HTR-8/SVneo (cell line): ENCODE measurements at regions not wholly inside any gene's neighbourhood (a gene's known extent, or its start where the extent isn't known, plus 50 kb on each side); places are given as distances from the start of the nearest gene placed in this dataset.

ENCODE experiments used
- DNase-seq: peaks from one replicate; pipeline ENCODE4 v3.0.0; 2011; ENCODE audit warnings: low spot score, mixed read lengths; ENCODE audit not compliant: insufficient read length
- FAIRE-seq: peaks from 2 replicates; lab custom pipeline; 2011; peaks lifted over from hg19 to GRCh38; lab: Jason Lieb, UNC

- DNase-seq (no peak), FAIRE-seq (no peak)
Measured at GRCh38 chr6:14187406-14187805, 69.8 kb downstream of the CD83 start.

DNA sequence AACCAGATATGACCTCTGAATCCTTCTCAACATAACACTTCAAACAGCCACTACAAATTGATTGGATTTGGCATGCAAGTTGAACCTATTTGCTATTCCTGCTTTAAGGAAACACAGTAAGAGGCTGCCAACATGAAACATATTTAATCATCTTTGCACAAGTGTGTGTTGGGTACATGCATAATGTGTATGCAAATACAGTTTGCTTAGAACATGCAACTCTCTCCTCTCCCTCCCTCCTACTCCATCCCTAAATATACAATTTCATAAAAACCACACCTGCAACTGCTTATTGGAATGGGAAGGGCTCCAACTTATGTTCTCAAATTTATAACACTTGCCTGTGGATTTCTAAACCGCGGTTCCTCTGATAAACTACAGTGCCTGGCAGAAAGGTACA is 71.5 kb downstream of the CD83 start:
- FAIRE-seq = no peak

GRCh38 chr6:14190191-14190928 is 72.8 kb downstream of the CD83 start:
- DNase-seq (no peak), FAIRE-seq (no peak)

More for the DNA sequence above, 71.5 kb downstream of the CD83 start:
- no peak for DNase-seq

DNA sequence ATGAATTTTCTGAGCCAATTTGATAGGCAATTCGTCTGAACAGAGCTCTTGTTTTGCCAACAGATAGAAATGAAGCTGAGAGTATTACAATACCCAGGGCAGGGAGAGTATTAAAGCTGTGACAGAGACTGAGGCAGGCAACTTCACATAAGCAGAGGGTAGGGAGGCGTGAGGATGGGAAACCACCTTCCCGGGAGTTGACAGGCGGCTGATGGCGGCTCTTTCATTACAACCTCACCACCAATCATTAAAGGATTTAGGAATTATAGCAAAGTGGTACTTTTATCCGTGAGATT is 73.3 kb downstream of the CD83 start:
- DNase-seq (no peak), FAIRE-seq (no peak)

GRCh38 chr6:14191761-14192160 is 74.2 kb downstream of the CD83 start:
- no peak for FAIRE-seq

DNA sequence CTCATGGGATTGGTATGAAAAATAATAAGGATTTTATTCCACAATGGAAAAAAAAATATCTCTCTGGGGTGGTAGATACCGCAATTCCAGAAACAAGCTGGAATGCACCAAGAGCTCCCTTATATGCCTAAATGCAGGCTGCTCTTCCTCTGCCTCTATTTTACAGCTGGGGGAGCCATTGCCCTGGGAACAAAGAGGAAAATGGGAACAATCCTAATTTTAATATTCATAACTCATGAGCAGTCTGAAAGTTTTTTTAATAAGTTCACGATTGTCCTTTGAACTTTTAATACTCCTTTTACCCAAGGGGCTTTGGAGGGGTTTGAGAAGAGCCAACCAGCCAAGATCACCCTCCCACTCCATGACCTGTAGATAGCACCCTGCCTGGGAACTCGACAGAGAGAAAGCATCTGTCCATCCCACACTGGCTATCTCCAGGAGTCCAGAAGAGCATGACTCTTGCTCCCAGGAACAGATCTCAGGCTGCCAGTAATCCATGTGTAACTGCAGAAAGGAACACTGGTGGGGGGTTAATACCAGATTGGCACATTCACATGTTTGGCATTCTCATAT is 74.7 kb downstream of the CD83 start:
- no peak for DNase-seq

More at GRCh38 chr6:14191761-14192160, 74.2 kb downstream of the CD83 start:
- DNase-seq = no peak

DNA sequence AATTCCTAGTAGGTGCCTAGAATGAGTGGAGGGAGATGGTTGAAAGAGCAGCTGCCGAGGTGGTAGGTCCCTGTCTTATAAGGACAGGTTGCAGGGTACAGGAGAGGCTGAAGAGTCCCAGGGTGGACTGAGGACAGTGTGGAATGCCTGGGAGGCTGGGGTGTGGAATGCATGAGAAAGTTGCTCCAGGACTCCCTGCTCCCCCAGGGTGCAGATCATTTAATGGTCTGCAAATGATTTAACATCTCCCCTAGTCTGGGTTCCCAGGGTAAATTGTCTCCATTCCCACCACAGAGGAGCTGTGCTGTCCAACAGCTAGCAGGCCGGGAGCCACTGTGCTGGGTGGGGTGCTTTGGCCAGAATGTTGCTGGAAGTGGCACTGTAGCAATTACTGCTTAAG is 76.0 kb downstream of the CD83 start:
- FAIRE-seq (no peak), DNase-seq (no peak)

More for the DNA sequence above, 74.7 kb downstream of the CD83 start:
- FAIRE-seq = no peak

- no peak for FAIRE-seq
- DNase-seq = no peak
Measured at GRCh38 chr6:14194483-14194882, 76.9 kb downstream of the CD83 start.

- no peak for FAIRE-seq
- DNase-seq = no peak
Measured at GRCh38 chr6:14194976-14195375, 77.4 kb downstream of the CD83 start.

DNA sequence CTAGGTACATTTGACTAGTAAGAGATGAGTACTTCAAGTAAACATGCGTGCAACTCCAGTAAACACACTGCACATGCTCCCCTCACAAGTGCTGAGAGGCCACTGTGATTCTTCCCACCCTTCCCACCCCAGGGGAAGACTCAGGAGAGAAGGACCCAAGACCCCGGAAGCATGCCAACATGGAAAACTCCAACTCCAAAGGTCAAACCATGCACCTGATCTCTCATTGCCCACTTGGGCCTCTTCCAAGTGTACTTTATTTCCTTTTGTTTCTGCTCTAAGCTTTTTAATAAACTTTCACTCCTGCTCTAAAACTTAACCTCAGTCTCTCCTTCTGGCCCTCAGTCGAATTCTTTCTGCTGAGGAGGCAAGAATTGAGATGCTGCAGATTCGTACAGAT is 78.5 kb downstream of the CD83 start:
- FAIRE-seq (no peak), DNase-seq (no peak)

DNA sequence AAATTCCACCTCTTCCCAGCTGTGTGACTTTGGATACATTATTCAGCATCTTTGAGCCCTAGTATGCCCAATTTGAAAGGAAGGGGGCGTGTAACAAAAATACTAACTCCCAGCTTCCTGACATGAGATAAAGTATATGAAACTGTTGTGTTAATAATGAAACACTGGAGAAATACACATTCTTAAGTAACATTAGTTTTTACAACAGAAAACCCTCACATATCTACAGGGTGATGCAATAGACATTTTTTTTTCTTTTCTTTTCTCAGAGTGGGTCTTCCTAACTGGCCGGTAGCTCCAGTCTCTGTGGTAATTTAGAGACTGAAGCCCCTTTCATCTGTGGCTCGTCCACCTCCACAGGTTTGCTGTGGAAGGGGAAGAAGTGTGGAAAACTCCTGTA is 79.5 kb downstream of the CD83 start:
- FAIRE-seq = no peak
- DNase-seq = no peak

DNA sequence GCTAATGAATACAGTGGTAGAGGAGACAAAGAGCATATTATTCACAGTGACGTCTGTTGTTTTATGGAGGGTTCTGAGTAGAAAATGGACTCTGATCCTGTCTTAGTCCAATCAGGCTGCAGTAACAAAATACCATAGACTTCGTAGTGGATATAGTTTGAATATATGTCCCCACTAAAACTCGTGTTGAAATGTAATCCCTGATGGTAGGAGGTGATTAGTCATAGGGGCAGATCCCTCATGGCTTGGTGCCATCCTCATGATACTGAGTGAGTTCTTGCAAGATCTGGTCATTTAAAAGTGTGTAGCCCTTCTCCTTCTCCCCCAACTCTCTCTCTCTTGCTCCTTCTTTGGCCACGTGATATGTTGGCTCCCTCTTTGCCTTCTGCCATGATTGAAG is 82.5 kb downstream of the CD83 start:
- DNase-seq (no peak), FAIRE-seq (no peak)

DNA sequence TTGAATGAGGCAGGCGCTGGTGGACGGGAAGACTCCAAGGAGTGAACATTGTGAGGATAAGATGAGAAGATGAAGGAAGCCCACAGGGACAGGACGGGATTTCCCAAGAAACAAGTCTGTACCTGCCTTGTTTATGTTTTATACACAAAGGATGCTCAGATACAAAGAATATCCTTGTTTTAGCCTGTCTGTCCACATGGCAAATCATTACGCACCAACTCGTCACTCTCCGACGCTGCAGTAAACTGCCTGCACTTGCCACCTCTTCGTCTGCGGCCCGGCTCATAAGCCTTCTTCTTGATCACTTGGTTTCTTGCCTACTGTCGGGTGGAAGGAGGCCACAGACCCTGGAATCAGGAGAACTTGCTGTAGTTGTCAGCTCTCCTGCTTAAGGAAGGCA is 85.4 kb downstream of the CD83 start:
- FAIRE-seq (no peak), DNase-seq (no peak)

- FAIRE-seq (no peak), DNase-seq (no peak)
Measured at GRCh38 chr6:14206391-14206790, 88.8 kb downstream of the CD83 start.

GRCh38 chr6:14207448-14207847 is 89.9 kb downstream of the CD83 start:
- no peak for DNase-seq
- FAIRE-seq = no peak

- DNase-seq = no peak
- no peak for FAIRE-seq
Measured at GRCh38 chr6:14209000-14209399, 91.4 kb downstream of the CD83 start.

DNA sequence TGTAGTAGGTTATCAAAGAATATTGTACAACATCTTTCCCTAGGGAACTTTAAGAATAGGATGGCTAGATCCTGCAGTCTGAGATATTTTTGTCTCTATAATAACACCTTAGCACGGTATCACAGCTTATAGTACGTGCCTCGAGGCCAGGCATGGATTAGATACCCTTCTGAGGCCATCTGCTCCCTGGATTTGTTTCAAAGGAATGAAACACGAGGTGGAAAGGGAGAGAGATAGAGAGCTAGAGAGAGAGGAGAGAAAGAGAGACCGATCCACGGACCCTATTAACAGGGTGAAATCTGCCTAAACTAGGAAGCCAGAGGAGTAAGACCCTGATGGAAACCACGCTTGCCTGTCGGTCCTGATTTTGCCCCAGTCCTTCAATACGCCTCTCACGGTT is 92.5 kb downstream of the CD83 start:
- no peak for DNase-seq
- peak; percentile 33 for FAIRE-seq

DNA sequence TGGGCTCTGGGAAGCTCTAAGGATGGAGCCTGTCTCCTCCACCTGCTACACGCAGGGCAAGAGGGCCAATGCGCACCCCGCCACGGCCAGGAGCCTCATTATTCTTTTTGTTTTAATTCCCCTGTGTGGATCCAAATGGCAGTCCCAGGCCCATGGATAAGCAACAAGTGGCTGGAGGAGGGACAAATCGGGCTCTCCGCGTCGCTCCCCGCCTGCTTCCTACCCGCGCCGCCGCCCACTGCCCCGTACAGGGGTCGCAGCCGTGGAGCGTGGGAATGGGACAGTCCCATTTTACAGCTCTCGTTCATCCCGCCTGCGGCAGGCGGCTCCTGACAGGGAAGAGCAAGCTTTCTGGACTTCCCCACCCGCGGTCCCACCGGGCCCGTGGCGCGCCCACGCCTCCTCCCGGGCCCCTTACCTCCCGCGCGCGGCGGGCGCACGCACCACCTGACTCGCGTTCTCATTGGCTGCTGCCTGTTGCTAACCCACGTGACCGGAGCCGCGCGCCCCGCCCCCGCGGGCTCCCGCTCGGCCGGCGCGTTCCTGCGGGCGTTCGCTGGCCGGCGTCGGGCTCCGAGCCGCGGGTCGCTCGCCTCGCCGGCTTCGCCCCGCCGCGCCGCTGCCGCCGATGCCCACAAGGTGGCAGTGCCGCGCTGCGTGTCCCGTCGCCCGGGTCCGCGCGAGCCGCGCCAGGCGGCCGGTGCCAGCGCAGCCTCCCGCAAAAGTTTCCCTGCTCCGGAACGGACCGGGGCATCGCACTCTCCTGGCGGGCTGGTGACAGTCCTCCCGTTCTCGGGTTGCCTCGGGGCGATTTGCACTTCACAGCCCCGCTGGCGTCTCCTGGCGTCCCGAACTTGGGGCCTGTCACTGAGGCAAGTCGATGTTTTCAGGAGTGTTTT is 93.3 kb downstream of the CD83 start:
- peak; percentile 95 for FAIRE-seq
- peak; percentile 92 for DNase-seq

- FAIRE-seq (no peak), DNase-seq (peak; percentile 19)
Measured at GRCh38 chr6:14211562-14211942, 94.0 kb downstream of the CD83 start.

DNA sequence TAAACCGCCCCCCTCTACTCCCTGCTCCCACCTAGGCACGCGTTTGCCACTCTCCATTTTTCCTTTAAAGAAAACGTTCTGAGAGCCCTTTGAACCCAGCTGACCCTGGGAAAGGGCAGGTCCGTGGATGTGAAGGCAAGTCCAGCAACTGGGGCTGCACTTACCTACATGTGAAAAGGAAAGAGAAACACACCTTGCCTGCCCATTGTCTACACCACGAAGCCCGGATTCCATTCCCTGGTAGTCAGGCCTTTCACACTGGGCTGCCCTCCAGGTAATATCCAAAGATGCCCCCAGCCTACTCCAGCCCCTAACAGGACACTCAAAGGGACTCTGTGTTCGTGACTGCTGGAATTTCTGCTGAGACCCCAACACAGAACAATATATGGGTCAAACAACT is 94.4 kb downstream of the CD83 start:
- FAIRE-seq (no peak), DNase-seq (no peak)

DNA sequence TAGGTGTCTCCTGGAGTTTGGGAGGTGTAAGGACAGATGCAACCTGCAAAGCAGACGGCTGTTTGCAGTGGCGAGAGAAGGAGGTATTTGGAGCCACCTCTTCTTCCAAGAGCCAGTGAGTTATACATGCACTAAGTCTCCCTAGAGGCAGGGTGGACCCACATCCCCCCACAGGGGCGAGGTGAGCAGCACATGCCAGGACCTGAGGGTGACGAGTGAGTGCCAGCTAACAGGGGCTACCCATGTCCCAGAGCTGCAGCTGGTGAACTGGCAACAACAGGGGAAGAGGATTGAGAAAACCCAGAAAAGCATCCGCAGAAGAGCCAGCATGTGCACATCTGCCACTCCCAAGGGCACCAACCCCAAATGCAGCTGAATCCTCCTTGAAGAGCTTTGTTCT is 95.1 kb downstream of the CD83 start:
- DNase-seq (no peak), FAIRE-seq (no peak)
